ENCODE measurements at regions not wholly inside any gene's neighbourhood (a gene's known extent, or its start where the extent isn't known, plus 50 kb on each side); places are given as distances from the start of the nearest gene placed in this dataset.

GRCh38 chr15:70518201-70519003 is 245.0 kb downstream of the UACA start:
- TF ChIP-seq RBM25 (IDR thresholded peaks at IDR 0.05; ENCODE audit: low read depth, low read length, severe bottlenecking) (peak; percentile 43), ZNF740 (CRISPR knock-in tag; IDR thresholded peaks at IDR 0.05) (no peak), ZNF740 (tag; IDR thresholded peaks at IDR 0.05) (no peak), NFIC (IDR thresholded peaks at IDR 0.05) (0 out of 2 replicates have a peak, but pooled peaks have one; percentile 12)
- ATAC-seq: no peak
- no peaks in the 10 kb centered on the region for H3K9me1 ChIP-seq (ENCODE audit: control insufficient read depth, insufficient read depth, low read length)
- H3K27ac ChIP-seq (ENCODE audit: extremely low read depth, low read depth, low read length): no peak overlapping the region
- ChIA-PET CTCF (ENCODE audit: low intra/inter-chr PET ratio) (no interaction called here), POLR2A (interaction anchor here (0.6 kb wide), 1 partner anchor 527 kb away, joined by 3 read pairs; no protein-coding TSS in a partner anchor)
- no peak overlapping the region for H2AFZ ChIP-seq (ENCODE audit: low read depth, low read length)
- no peak overlapping the region for H3K9ac ChIP-seq (ENCODE audit: insufficient read depth in 1 of 2, low read depth in 2 of 2, low read length in 2 of 2)
- no peaks in the 10 kb centered on the region for H3K36me3 ChIP-seq (ENCODE audit: control insufficient read depth, insufficient read depth, low read length)
- no peaks in the 10 kb centered on the region for H3K79me2 ChIP-seq (ENCODE audit: control insufficient read depth, insufficient read depth, low read length)
- peaks cover 3% of the 10 kb centered on the region for H4K20me1 ChIP-seq (replicated peaks; ENCODE audit: control insufficient read depth, insufficient read depth, low read length)
- WGBS (ENCODE audit: insufficient coverage, low coverage, missing lambda C conversion rate): 0% methylated on average over 11 of the region's 11 CpGs
- H3K9me3 ChIP-seq (replicated peaks; ENCODE audit: control insufficient read depth, insufficient read depth, low read depth, low read length): no peaks in the 10 kb centered on the region
- intact Hi-C loops (cut with micrococcal nuclease): no loop called here
- no peak overlapping the region for H3K4me2 ChIP-seq (ENCODE audit: insufficient read depth, low read length)
- in situ Hi-C loops (cut with MboI): no loop called here
- no peak overlapping the region for H3K4me3 ChIP-seq
- FAIRE-seq: no peak
- BruUV-seq (replicated peaks): no TSS peak
- no peak for DNase-seq (ENCODE audit: extremely low read depth in 1 of 4, low spot score in 3 of 4)
- peaks cover 0 to 16% of the 10 kb centered on the region in 2 experiments; a peak in 2 of 5 replicates for H3K27me3 ChIP-seq (ENCODE audit: control insufficient read depth in 2 of 2, insufficient read depth in 2 of 2, low read length in 2 of 2)
- H3K4me1 ChIP-seq (replicated peaks in 1 of 2; ENCODE audit: control insufficient read depth in 2 of 2, insufficient read depth in 2 of 2, low read length in 2 of 2): no peaks in the 10 kb centered on the region
